ENCODE measurements at regions not wholly inside any gene's neighbourhood (a gene's known extent, or its start where the extent isn't known, plus 50 kb on each side); places are given as distances from the start of the nearest gene placed in this dataset.

DNA sequence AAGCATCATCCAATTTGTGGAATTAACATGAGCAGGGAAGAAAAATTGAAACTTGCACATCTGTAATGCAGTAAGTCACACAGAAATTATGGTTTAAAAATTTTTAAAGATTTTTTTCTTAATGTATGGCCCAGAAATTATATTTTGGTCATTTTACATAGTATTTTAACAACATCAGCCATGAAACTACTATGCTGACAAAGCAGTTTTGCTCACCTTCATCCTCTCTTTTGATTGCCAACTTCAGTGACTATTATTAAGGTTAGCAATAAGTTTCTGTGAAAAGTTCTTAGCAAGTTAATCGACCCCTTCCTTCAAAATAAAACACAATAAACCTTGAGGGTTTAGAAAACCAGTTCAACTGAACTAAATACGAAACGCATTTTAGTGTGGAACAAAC is 1347.0 kb downstream of the EPHA7 start:
- no peak overlapping the region for H3K4me3 ChIP-seq (ENCODE audit: control insufficient read depth in 1 of 7, extremely low read depth in 1 of 7, insufficient read depth in 4 of 7, low read depth in 2 of 7, low read length in 6 of 7)
- H3K36me3 ChIP-seq (ENCODE audit: control insufficient read depth in 4 of 4, insufficient read depth in 4 of 4, low read length in 3 of 4) = no peaks in the 10 kb centered on the region
- POLR2A ChIA-PET = no interaction called here
- no peaks in the 10 kb centered on the region for H3K9me3 ChIP-seq (ENCODE audit: control extremely low read depth in 1 of 5, control insufficient read depth in 4 of 5, insufficient read depth in 2 of 5, low read depth in 1 of 5, low read length in 4 of 5)
- CTCF ChIA-PET = no interaction called here
- H3K27me3 ChIP-seq (replicated peaks in 2 of 5; ENCODE audit: control insufficient read depth in 4 of 5, insufficient read depth in 5 of 5, low read length in 4 of 5) = no peaks in the 10 kb centered on the region
- WGBS (ENCODE audit: insufficient coverage) = 92% methylated on average over 2 of the region's 3 CpGs
- H3K27ac ChIP-seq (ENCODE audit: insufficient read depth in 1 of 2, low read depth in 1 of 2, low read length in 2 of 2, poor library complexity in 1 of 2, severe bottlenecking in 2 of 2) = no peak overlapping the region
- DNase-seq = no peak
- H3K4me1 ChIP-seq (ENCODE audit: control extremely low read depth in 1 of 4, control insufficient read depth in 4 of 4, insufficient read depth in 4 of 4, low read length in 3 of 4) = no peaks in the 10 kb centered on the region

DNA sequence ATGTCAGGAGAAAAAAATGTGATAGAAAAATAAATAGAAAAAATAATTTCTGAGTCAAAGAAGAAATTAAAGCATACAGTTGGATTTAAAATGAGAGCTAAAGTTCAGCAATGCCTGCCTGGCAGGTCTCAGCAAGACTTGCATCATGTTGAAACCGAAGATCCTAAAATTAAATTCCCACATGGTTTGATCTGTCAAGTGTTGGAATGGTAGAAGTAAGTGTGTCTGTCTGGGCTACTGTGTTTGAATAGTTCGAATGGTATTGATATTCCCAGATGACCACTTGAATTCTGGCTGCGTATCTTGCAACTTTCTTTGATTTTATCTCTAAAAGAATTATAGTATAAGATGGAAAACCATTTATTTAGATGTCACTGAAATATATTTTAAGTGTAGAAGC is 1349.6 kb downstream of the EPHA7 start:
- no peaks in the 10 kb centered on the region for H3K9me3 ChIP-seq (ENCODE audit: control extremely low read depth in 1 of 5, control insufficient read depth in 4 of 5, insufficient read depth in 2 of 5, low read depth in 1 of 5, low read length in 4 of 5)
- WGBS (ENCODE audit: insufficient coverage) = 100% methylated on average over 1 of the region's 3 CpGs
- CTCF ChIA-PET = no interaction called here

DNA sequence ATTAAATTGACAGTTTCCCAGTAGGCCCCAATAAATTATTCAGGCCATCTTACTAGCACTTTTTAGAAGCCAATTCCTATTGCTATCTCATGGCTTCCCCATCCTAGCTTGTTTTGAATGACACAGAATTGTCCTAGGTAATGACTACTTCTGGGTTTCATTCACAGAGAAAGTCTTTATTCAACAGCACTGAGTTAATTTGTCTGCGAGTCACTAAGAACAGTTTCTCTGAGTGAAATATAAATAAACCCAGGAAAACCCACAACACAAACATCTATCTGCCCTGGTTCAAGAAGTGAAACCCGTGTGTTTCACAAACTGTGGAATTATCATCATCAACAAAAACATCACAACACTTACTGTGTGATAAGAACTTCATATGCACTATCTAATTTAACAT is 1366.8 kb downstream of the EPHA7 start:
- Histone ChIP-seq H3K9me3 (ENCODE audit: control extremely low read depth in 1 of 5, control insufficient read depth in 4 of 5, insufficient read depth in 2 of 5, low read depth in 1 of 5, low read length in 4 of 5) (no peaks in the 10 kb centered on the region), H3K4me1 (ENCODE audit: control extremely low read depth in 1 of 4, control insufficient read depth in 4 of 4, insufficient read depth in 4 of 4, low read length in 3 of 4) (no peaks in the 10 kb centered on the region), H3K36me3 (ENCODE audit: control insufficient read depth in 4 of 4, insufficient read depth in 4 of 4, low read length in 3 of 4) (no peaks in the 10 kb centered on the region), H3K27me3 (replicated peaks in 2 of 5; ENCODE audit: control insufficient read depth in 4 of 5, insufficient read depth in 5 of 5, low read length in 4 of 5) (no peaks in the 10 kb centered on the region), H3K27ac (ENCODE audit: insufficient read depth in 1 of 2, low read depth in 1 of 2, low read length in 2 of 2, poor library complexity in 1 of 2, severe bottlenecking in 2 of 2) (no peak overlapping the region), H3K4me3 (ENCODE audit: control insufficient read depth in 1 of 7, extremely low read depth in 1 of 7, insufficient read depth in 4 of 7, low read depth in 2 of 7, low read length in 6 of 7) (no peak overlapping the region)
- no peak for DNase-seq
- POLR2A ChIA-PET = no interaction called here
- WGBS (ENCODE audit: insufficient coverage) = 86% methylated on average over 1 of the region's 2 CpGs
- CTCF ChIA-PET = no interaction called here

More for the DNA sequence above, 1349.6 kb downstream of the EPHA7 start:
- DNase-seq = no peak
- Histone ChIP-seq H3K27me3 (replicated peaks in 2 of 5; ENCODE audit: control insufficient read depth in 4 of 5, insufficient read depth in 5 of 5, low read length in 4 of 5) (no peaks in the 10 kb centered on the region), H3K4me3 (ENCODE audit: control insufficient read depth in 1 of 7, extremely low read depth in 1 of 7, insufficient read depth in 4 of 7, low read depth in 2 of 7, low read length in 6 of 7) (no peak overlapping the region), H3K36me3 (ENCODE audit: control insufficient read depth in 4 of 4, insufficient read depth in 4 of 4, low read length in 3 of 4) (no peaks in the 10 kb centered on the region), H3K27ac (ENCODE audit: insufficient read depth in 1 of 2, low read depth in 1 of 2, low read length in 2 of 2, poor library complexity in 1 of 2, severe bottlenecking in 2 of 2) (no peak overlapping the region), H3K4me1 (ENCODE audit: control extremely low read depth in 1 of 4, control insufficient read depth in 4 of 4, insufficient read depth in 4 of 4, low read length in 3 of 4) (no peaks in the 10 kb centered on the region)
- POLR2A ChIA-PET = no interaction called here

DNA sequence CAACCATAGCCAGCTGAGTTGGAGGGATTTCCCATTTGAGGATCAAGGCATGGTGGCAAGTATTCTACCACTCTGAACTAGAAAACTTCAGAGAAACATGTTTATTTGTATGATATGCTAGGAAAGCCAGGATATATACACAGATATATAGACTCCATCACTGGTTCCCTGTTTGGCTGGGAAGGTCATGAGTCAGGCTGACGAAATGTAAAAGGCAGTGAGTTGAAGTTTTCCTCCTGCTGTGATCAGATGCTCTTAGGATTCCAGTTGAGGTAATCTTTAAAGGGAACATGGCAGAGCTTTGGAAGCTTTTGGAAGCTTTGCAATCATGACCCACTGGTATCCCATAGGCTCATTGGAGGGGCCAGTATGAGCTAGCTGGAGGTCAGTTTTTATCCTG is 1369.1 kb downstream of the EPHA7 start:
- WGBS (ENCODE audit: insufficient coverage) = 44% methylated on average over 1 of the region's 1 CpG
- no peak for DNase-seq
- Histone ChIP-seq H3K4me3 (ENCODE audit: control insufficient read depth in 1 of 7, extremely low read depth in 1 of 7, insufficient read depth in 4 of 7, low read depth in 2 of 7, low read length in 6 of 7) (no peak overlapping the region), H3K4me1 (ENCODE audit: control extremely low read depth in 1 of 4, control insufficient read depth in 4 of 4, insufficient read depth in 4 of 4, low read length in 3 of 4) (no peaks in the 10 kb centered on the region), H3K27me3 (replicated peaks in 2 of 5; ENCODE audit: control insufficient read depth in 4 of 5, insufficient read depth in 5 of 5, low read length in 4 of 5) (no peaks in the 10 kb centered on the region), H3K36me3 (ENCODE audit: control insufficient read depth in 4 of 4, insufficient read depth in 4 of 4, low read length in 3 of 4) (no peaks in the 10 kb centered on the region), H3K27ac (ENCODE audit: insufficient read depth in 1 of 2, low read depth in 1 of 2, low read length in 2 of 2, poor library complexity in 1 of 2, severe bottlenecking in 2 of 2) (no peak overlapping the region), H3K9me3 (ENCODE audit: control extremely low read depth in 1 of 5, control insufficient read depth in 4 of 5, insufficient read depth in 2 of 5, low read depth in 1 of 5, low read length in 4 of 5) (no peaks in the 10 kb centered on the region)
- CTCF ChIA-PET = no interaction called here
- POLR2A ChIA-PET = no interaction called here

DNA sequence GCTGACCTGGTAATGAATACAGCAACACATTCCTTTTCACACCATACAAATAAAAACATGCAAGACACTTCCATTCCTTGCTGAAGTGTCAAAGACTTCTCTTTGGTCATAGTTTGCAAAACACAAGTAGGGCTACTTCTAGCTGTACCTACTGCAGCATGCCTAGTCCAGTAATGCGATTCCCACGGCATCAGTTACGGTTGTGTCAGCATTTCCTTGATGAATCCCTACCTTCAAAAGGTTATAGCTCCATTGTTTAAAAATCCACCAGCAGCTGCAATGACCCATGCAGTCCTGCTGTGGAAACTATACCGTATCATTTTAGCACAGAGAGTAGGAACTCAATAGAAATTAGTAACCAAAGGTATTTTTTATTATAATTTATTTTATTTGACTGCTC is 1371.5 kb downstream of the EPHA7 start:
- 91% methylated on average over 3 of the region's 4 CpGs for WGBS (ENCODE audit: insufficient coverage)
- Histone ChIP-seq H3K36me3 (ENCODE audit: control insufficient read depth in 4 of 4, insufficient read depth in 4 of 4, low read length in 3 of 4) (no peaks in the 10 kb centered on the region), H3K27ac (ENCODE audit: insufficient read depth in 1 of 2, low read depth in 1 of 2, low read length in 2 of 2, poor library complexity in 1 of 2, severe bottlenecking in 2 of 2) (no peak overlapping the region), H3K9me3 (ENCODE audit: control extremely low read depth in 1 of 5, control insufficient read depth in 4 of 5, insufficient read depth in 2 of 5, low read depth in 1 of 5, low read length in 4 of 5) (no peaks in the 10 kb centered on the region), H3K27me3 (replicated peaks in 2 of 5; ENCODE audit: control insufficient read depth in 4 of 5, insufficient read depth in 5 of 5, low read length in 4 of 5) (no peaks in the 10 kb centered on the region), H3K4me1 (ENCODE audit: control extremely low read depth in 1 of 4, control insufficient read depth in 4 of 4, insufficient read depth in 4 of 4, low read length in 3 of 4) (no peaks in the 10 kb centered on the region), H3K4me3 (ENCODE audit: control insufficient read depth in 1 of 7, extremely low read depth in 1 of 7, insufficient read depth in 4 of 7, low read depth in 2 of 7, low read length in 6 of 7) (no peak overlapping the region)
- ChIA-PET POLR2A (no interaction called here), CTCF (no interaction called here)
- no peak for DNase-seq

DNA sequence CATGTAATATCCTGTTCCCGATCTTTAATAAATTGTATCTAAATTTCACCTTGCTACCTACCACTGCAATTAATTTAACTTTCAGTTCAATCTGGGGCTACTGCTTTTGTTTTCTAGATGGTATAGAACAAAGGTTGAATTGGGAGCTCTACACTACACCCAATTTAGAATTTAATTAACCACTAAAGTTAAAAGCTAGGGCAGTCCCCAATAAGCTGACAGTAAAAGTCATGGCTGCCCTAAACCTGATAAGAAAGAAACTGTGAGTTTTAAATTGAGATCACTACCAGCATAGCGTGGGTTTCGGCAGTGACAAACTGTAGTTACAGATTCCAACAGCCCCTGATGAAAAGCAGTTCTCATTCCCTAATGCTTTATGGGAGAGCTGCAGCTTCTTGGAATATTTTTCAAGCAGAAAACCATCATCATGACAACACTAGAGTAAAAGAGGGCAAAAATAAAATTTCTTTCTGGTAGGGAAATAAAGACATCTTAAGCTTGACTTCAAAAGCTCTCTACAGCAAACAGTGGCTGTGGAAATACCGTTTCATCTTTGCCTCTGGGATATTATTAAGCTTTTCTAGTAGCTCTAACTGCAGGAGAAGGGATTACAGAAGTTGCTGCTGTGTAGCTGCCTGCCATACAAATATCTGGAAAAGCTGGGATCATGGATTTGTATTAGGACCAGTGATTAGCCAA is 1372.1 kb downstream of the EPHA7 start:
- no peak overlapping the region for H3K4me3 ChIP-seq (ENCODE audit: control insufficient read depth in 1 of 7, extremely low read depth in 1 of 7, insufficient read depth in 4 of 7, low read depth in 2 of 7, low read length in 6 of 7)
- H3K4me1 ChIP-seq (ENCODE audit: control extremely low read depth in 1 of 4, control insufficient read depth in 4 of 4, insufficient read depth in 4 of 4, low read length in 3 of 4) = no peaks in the 10 kb centered on the region
- ChIA-PET POLR2A (no interaction called here), CTCF (no interaction called here)
- H3K27ac ChIP-seq (ENCODE audit: insufficient read depth in 1 of 2, low read depth in 1 of 2, low read length in 2 of 2, poor library complexity in 1 of 2, severe bottlenecking in 2 of 2) = no peak overlapping the region
- H3K27me3 ChIP-seq (replicated peaks in 2 of 5; ENCODE audit: control insufficient read depth in 4 of 5, insufficient read depth in 5 of 5, low read length in 4 of 5) = no peaks in the 10 kb centered on the region
- no peaks in the 10 kb centered on the region for H3K36me3 ChIP-seq (ENCODE audit: control insufficient read depth in 4 of 4, insufficient read depth in 4 of 4, low read length in 3 of 4)
- WGBS (ENCODE audit: insufficient coverage) = 100% methylated on average over 1 of the region's 4 CpGs
- DNase-seq = no peak
- no peaks in the 10 kb centered on the region for H3K9me3 ChIP-seq (ENCODE audit: control extremely low read depth in 1 of 5, control insufficient read depth in 4 of 5, insufficient read depth in 2 of 5, low read depth in 1 of 5, low read length in 4 of 5)

DNA sequence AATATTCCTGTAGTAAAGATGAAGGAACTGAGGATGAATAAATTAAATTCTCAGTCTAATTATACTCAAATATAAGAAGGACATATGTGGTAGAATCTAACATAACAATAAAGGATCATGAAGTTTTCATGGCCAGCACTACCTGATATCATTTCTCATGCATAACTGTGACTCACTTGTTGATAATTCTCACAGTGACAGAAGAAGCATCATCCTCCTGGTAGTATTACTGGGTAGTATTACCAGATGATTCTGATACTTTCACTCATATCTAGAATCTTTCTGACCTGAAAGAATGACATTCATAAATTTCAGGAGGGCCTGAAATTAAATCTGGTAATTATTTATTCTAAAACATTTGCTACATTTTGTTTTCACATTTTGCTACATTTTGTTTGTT is 1375.0 kb downstream of the EPHA7 start:
- ChIA-PET CTCF (no interaction called here), POLR2A (no interaction called here)
- no peaks in the 10 kb centered on the region for H3K9me3 ChIP-seq (ENCODE audit: control extremely low read depth in 1 of 5, control insufficient read depth in 4 of 5, insufficient read depth in 2 of 5, low read depth in 1 of 5, low read length in 4 of 5)

More for the DNA sequence above, 1375.0 kb downstream of the EPHA7 start:
- no peak overlapping the region for H3K27ac ChIP-seq (ENCODE audit: insufficient read depth in 1 of 2, low read depth in 1 of 2, low read length in 2 of 2, poor library complexity in 1 of 2, severe bottlenecking in 2 of 2)
- no peak for DNase-seq
- H3K36me3 ChIP-seq (ENCODE audit: control insufficient read depth in 4 of 4, insufficient read depth in 4 of 4, low read length in 3 of 4) = no peaks in the 10 kb centered on the region
- H3K4me1 ChIP-seq (ENCODE audit: control extremely low read depth in 1 of 4, control insufficient read depth in 4 of 4, insufficient read depth in 4 of 4, low read length in 3 of 4) = no peaks in the 10 kb centered on the region
- no peak overlapping the region for H3K4me3 ChIP-seq (ENCODE audit: control insufficient read depth in 1 of 7, extremely low read depth in 1 of 7, insufficient read depth in 4 of 7, low read depth in 2 of 7, low read length in 6 of 7)
- no peaks in the 10 kb centered on the region for H3K27me3 ChIP-seq (replicated peaks in 2 of 5; ENCODE audit: control insufficient read depth in 4 of 5, insufficient read depth in 5 of 5, low read length in 4 of 5)

Data from common myeloid progenitor, CD34-positive (primary cell).